Neural cell (in vitro differentiated cells): ENCODE measurements at regions not wholly inside any gene's neighbourhood (a gene's known extent, or its start where the extent isn't known, plus 50 kb on each side); places are given as distances from the start of the nearest gene placed in this dataset.
"Not testable (repeated sequence)": the region's sequence is repeated elsewhere in the genome, so short reads cannot be mapped to it uniquely, and the experiment has no call there.

Experiments
- H2AFZ ChIP-seq: fragments of 200-600, 300-800 bp; sonication (generic), shearing (Covaris generic); 2 replicates; pipeline ENCODE4 v1.6.0; 2014; ENCODE audit warnings: low read depth, mild to moderate bottlenecking, antibody characterized with exemption, low read length, moderate library complexity
- H3F3A ChIP-seq: fragments of 200-600 bp; shearing (Covaris generic); 2 replicates; pipeline ENCODE4 v1.6.1; 2016; ENCODE audit warnings: mild to moderate bottlenecking, moderate library complexity, mixed read lengths, antibody characterized with exemption, low read length; ENCODE audit not compliant: insufficient read depth, poor library complexity, severe bottlenecking
- H3K27ac ChIP-seq: fragments of 200-600, 300-800 bp; sonication (generic), shearing (Covaris generic); 2 replicates; pipeline ENCODE4 v1.5.1; 2014; ENCODE audit warnings: mild to moderate bottlenecking, low read length, moderate library complexity
- H3K27me3 ChIP-seq: fragments of 300-800, 200-600 bp; sonication (generic), shearing (Covaris generic); 2 replicates; pipeline ENCODE4 v1.6.0; 2014; ENCODE audit warnings: mild to moderate bottlenecking, low read depth, low read length, moderate library complexity; ENCODE audit not compliant: insufficient read depth
- H3K36me3 ChIP-seq: fragments of 300-800, 200-600 bp; sonication (generic), shearing (Covaris generic); 2 replicates; pipeline ENCODE4 v1.5.1; 2014; ENCODE audit warnings: mild to moderate bottlenecking, antibody characterized with exemption, low read length, moderate library complexity; ENCODE audit not compliant: insufficient read depth
- H3K4me2 ChIP-seq: fragments of 300-800, 200-600 bp; sonication (generic), shearing (Covaris generic); 2 replicates; pipeline ENCODE4 v1.6.0; 2014; ENCODE audit warnings: mild to moderate bottlenecking, low read length
- H3K4me3 ChIP-seq: fragments of 300-800, 200-600 bp; sonication (generic), shearing (Covaris generic); 2 replicates; pipeline ENCODE4 v1.5.1; 2014; ENCODE audit warnings: mild to moderate bottlenecking, low read length, moderate library complexity
- H3K79me2 ChIP-seq: fragments of 200-600 bp; shearing (Covaris generic); replicated peaks from 2 replicates; pipeline ENCODE4 v1.6.0; 2014; ENCODE audit warnings: mild to moderate bottlenecking, low read length, moderate library complexity; ENCODE audit not compliant: insufficient read depth
- H3K9ac ChIP-seq: fragments of 300-800, 200-600 bp; sonication (generic), shearing (Covaris generic); 2 replicates; pipeline ENCODE4 v1.6.1; 2016; ENCODE audit warnings: mild to moderate bottlenecking, low read length, mixed read lengths
- H3K9me2 ChIP-seq: fragments of 200-600 bp; shearing (Covaris generic); 2 replicates; pipeline ENCODE4 v1.6.1; 2016; ENCODE audit warnings: mild to moderate bottlenecking, low read length, mixed read lengths; ENCODE audit not compliant: insufficient read depth
- H3K9me3 ChIP-seq: fragments of 200-600, 300-800 bp; sonication (generic), shearing (Covaris generic); 2 replicates; pipeline ENCODE4 v1.6.1; 2016; ENCODE audit warnings: mild to moderate bottlenecking, mixed run types, low read length, moderate library complexity, mixed read lengths
- H4K20me1 ChIP-seq: fragments of 200-600 bp; shearing (Covaris generic); 2 replicates; pipeline ENCODE4 v1.6.1; 2016; ENCODE audit warnings: mild to moderate bottlenecking, mixed run types; ENCODE audit not compliant: insufficient read depth
- CTCF ChIP-seq: fragments of 450-650 bp; IDR thresholded peaks from 2 replicates; pipeline ENCODE4 v1.5.1; 2014; ENCODE audit warnings: antibody characterized with exemption, mild to moderate bottlenecking, moderate library complexity; ENCODE audit not compliant: poor library complexity, severe bottlenecking
- EP300 ChIP-seq: fragments of 450-650 bp; conservative IDR thresholded peaks from 2 replicates; pipeline ENCODE4 v1.6.1; 2014; ENCODE audit warnings: antibody characterized with exemption, mild to moderate bottlenecking, moderate library complexity; ENCODE audit not compliant: poor library complexity, severe bottlenecking
- EZH2 ChIP-seq: fragments of 200-600, 300-800 bp; shearing (Covaris generic), sonication (generic); IDR thresholded peaks from 2 replicates; pipeline ENCODE4 v1.6.1; 2014; ENCODE audit warnings: antibody characterized with exemption, low read length, borderline replicate concordance, mild to moderate bottlenecking; ENCODE audit not compliant: insufficient read depth, poor library complexity, severe bottlenecking
- MXI1 ChIP-seq: fragments of 450-650 bp; conservative IDR thresholded peaks from 2 replicates; pipeline ENCODE4 v1.6.1; 2014; ENCODE audit warnings: antibody characterized with exemption, mild to moderate bottlenecking; ENCODE audit not compliant: poor library complexity, severe bottlenecking
- POLR2AphosphoS5 ChIP-seq: IDR thresholded peaks from 2 replicates; pipeline ENCODE4 v1.6.1; 2012
- RAD21 ChIP-seq: fragments of 450-650 bp; conservative IDR thresholded peaks from 2 replicates; pipeline ENCODE4 v1.6.1; 2014; ENCODE audit warnings: antibody characterized with exemption, mild to moderate bottlenecking, moderate library complexity
- REST ChIP-seq: IDR thresholded peaks from 2 replicates; pipeline ENCODE4 v1.6.1; 2012; ENCODE audit warnings: borderline replicate concordance
- SMC3 ChIP-seq: fragments of 450-650 bp; conservative IDR thresholded peaks from 2 replicates; pipeline ENCODE4 v1.6.1; 2014; ENCODE audit warnings: antibody characterized with exemption, mild to moderate bottlenecking, moderate library complexity; ENCODE audit not compliant: poor library complexity
- TAF1 ChIP-seq: IDR thresholded peaks from 2 replicates; pipeline ENCODE4 v1.6.1; 2012; ENCODE audit warnings: low read depth

DNA sequence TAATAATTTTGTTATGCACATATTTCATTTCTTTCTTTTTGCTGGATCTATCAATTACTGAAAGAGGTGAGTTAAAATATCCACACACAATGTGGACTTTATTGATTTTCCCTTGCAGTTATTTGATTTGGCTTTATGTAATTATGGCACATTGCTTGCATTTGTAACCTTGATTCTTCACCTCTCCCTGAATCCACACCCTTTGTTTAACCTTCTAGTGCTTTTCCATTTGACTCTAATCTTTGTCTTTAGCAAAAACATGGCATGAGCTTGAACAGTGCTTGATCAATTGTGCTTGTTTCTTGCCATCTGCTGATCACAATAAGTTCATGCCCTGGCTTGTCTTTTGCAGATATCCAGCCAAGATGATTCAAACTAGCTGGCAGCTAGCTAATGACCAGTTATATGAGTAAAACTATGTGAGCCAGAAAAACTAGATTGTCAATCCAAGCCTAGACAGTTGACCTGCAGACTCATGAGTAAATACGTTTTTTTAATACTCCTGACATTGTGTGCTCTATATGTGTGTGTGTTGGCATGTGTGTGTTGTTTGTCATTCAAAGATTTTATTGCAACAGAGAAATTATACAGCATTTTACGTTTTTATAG is 899.2 kb downstream of the NCAM2 start:
- Histone ChIP-seq H3K4me2 (no peak overlapping the region), H3K36me3 (no peaks in the 10 kb centered on the region), H3K9me3 (no peaks in the 10 kb centered on the region), H3K4me3 (no peak overlapping the region), H4K20me1 (no peaks in the 10 kb centered on the region), H3K27me3 (no peaks in the 10 kb centered on the region), H3K9ac (no peak overlapping the region), H3K9me2 (no peaks in the 10 kb centered on the region), H3K27ac (no peak overlapping the region), H3K79me2 (no peaks in the 10 kb centered on the region), H2AFZ (no peak overlapping the region), H3F3A (no peaks in the 10 kb centered on the region)
- TF ChIP-seq EZH2 = no peak
- TF ChIP-seq CTCF = no peak
- TF ChIP-seq SMC3 = no peak
- no peak for TF ChIP-seq RAD21
- TF ChIP-seq EP300 = no peak

- Histone ChIP-seq H3K79me2 (no peaks in the 10 kb centered on the region), H3K4me3 (no peak overlapping the region), H3K9ac (no peak overlapping the region), H3K27ac (no peak overlapping the region), H3K9me2 (no peaks in the 10 kb centered on the region), H3K36me3 (no peaks in the 10 kb centered on the region), H2AFZ (no peak overlapping the region), H3K27me3 (no peaks in the 10 kb centered on the region), H3K4me2 (no peak overlapping the region), H3F3A (no peaks in the 10 kb centered on the region), H4K20me1 (no peaks in the 10 kb centered on the region), H3K9me3 (no peaks in the 10 kb centered on the region)
- TF ChIP-seq REST (no peak), EZH2 (no peak), EP300 (no peak), TAF1 (no peak), SMC3 (no peak), POLR2AphosphoS5 (no peak), RAD21 (no peak), MXI1 (no peak), CTCF (no peak)
These were observed 900.6 kb downstream of the NCAM2 start for GRCh38 chr21:21898801-21899200.

- H2AFZ ChIP-seq, H3K4me3 ChIP-seq, H3K9me2 ChIP-seq, H3K79me2 ChIP-seq, H3K9me3 ChIP-seq, H3K9ac ChIP-seq, H3F3A ChIP-seq, H3K4me2 ChIP-seq, H3K27me3 ChIP-seq, H3K27ac ChIP-seq, H4K20me1 ChIP-seq, H3K36me3 ChIP-seq: not testable (repeated sequence)
These were observed 904.2 kb downstream of the NCAM2 start for GRCh38 chr21:21902416-21902815.
